ENCODE measurements at regions not wholly inside any gene's neighbourhood (a gene's known extent, or its start where the extent isn't known, plus 50 kb on each side); places are given as distances from the start of the nearest gene placed in this dataset.

GRCh38 chr1:101365878-101366277 lies 129.1 kb downstream of the S1PR1 start:
- TF ChIP-seq ZFP3 (CRISPR knock-in tag; IDR thresholded peaks at IDR 0.05) (no peak), ZC3H10 (CRISPR knock-in tag; IDR thresholded peaks at IDR 0.05) (no peak), ZFP30 (CRISPR knock-in tag; IDR thresholded peaks at IDR 0.05) (no peak), CSRNP3 (CRISPR knock-in tag; IDR thresholded peaks at IDR 0.05) (no peak), TOX (CRISPR knock-in tag; IDR thresholded peaks at IDR 0.05; ENCODE audit: borderline replicate concordance) (no peak), CREB5 (CRISPR knock-in tag; IDR thresholded peaks at IDR 0.05; ENCODE audit: low read depth) (no peak), OSR1 (CRISPR knock-in tag; IDR thresholded peaks at IDR 0.05) (no peak), CSDC2 (CRISPR knock-in tag; IDR thresholded peaks at IDR 0.05) (no peak), TSHZ2 (CRISPR knock-in tag; IDR thresholded peaks at IDR 0.05) (no peak)
